SU-DHL-6 (cell line): ENCODE measurements at regions not wholly inside any gene's neighbourhood (a gene's known extent, or its start where the extent isn't known, plus 50 kb on each side); places are given as distances from the start of the nearest gene placed in this dataset.

ENCODE experiments used
- H2AFZ ChIP-seq: fragments of 200-600 bp; sonication (generic); 2 replicates; pipeline ENCODE4 v1.6.1; 2014; ENCODE audit warnings: low read depth, mild to moderate bottlenecking, moderate library complexity, mixed read lengths, antibody characterized with exemption, low read length; ENCODE audit not compliant: severe bottlenecking
- H3F3A ChIP-seq: fragments of 200-600 bp; shearing (Covaris generic); 2 replicates; pipeline ENCODE4 v1.6.0; 2016; ENCODE audit warnings: antibody characterized with exemption, mild to moderate bottlenecking; ENCODE audit not compliant: insufficient read depth
- H3K27ac ChIP-seq: fragments of 200-600 bp; sonication (generic); 2 replicates; pipeline ENCODE4 v1.5.1; 2016; ENCODE audit warnings: low read depth, mild to moderate bottlenecking, low read length, moderate library complexity, mixed read lengths
- H3K27me3 ChIP-seq: fragments of 200-600 bp; sonication (generic), shearing (Covaris generic); 2 replicates; pipeline ENCODE4 v1.6.0; 2014; ENCODE audit warnings: mild to moderate bottlenecking, low read length
- H3K36me3 ChIP-seq: fragments of 200-600 bp; sonication (generic); 2 replicates; pipeline ENCODE4 v1.6.1; 2014; ENCODE audit warnings: mild to moderate bottlenecking, low read length, mixed read lengths
- H3K4me2 ChIP-seq: fragments of 300-600, 200-600 bp; shearing (Covaris generic), sonication (generic); 2 replicates; pipeline ENCODE4 v1.6.0; 2014; ENCODE audit warnings: low read length, low read depth, mild to moderate bottlenecking; ENCODE audit not compliant: poor library complexity, severe bottlenecking
- H3K4me3 ChIP-seq: fragments of 200-600 bp; sonication (generic); 2 replicates; pipeline ENCODE4 v1.5.1; 2014; ENCODE audit warnings: antibody characterized with exemption, low read length, mild to moderate bottlenecking, mixed read lengths; ENCODE audit not compliant: insufficient read depth, poor library complexity, severe bottlenecking
- H3K79me2 ChIP-seq: fragments of 200-600 bp; sonication (generic); 2 replicates; pipeline ENCODE4 v1.6.1; 2014; ENCODE audit warnings: mild to moderate bottlenecking, low read length, moderate library complexity; ENCODE audit not compliant: insufficient read depth
- H3K9ac ChIP-seq: fragments of 200-600 bp; sonication (generic); 2 replicates; pipeline ENCODE4 v1.7.0; 2014; ENCODE audit warnings: mild to moderate bottlenecking, low read length
- H3K9me2 ChIP-seq: fragments of 200-600 bp; sonication (generic); replicated peaks from 2 replicates; pipeline ENCODE4 v1.6.1; 2014; ENCODE audit warnings: low read length; ENCODE audit not compliant: insufficient read depth
- H3K9me3 ChIP-seq: fragments of 200-600 bp; sonication (generic); 2 replicates; pipeline ENCODE4 v1.6.1; 2014; ENCODE audit warnings: low read length, mixed read lengths; ENCODE audit not compliant: insufficient read depth
- H4K20me1 ChIP-seq: fragments of 200-600 bp; sonication (generic); 2 replicates; pipeline ENCODE4 v1.6.1; 2014; ENCODE audit warnings: low read depth, mild to moderate bottlenecking, antibody characterized with exemption, low read length, moderate library complexity, mixed read lengths
- EZH2phosphoT487 ChIP-seq: fragments of 200-600 bp; sonication (generic), shearing (Covaris generic); conservative IDR thresholded peaks from 2 replicates; pipeline ENCODE4 v1.6.1; 2018; ENCODE audit warnings: mild to moderate bottlenecking, antibody characterized with exemption, low read length, moderate library complexity, mixed read lengths
- TF ChIP-seq, protein P1 (sequence below): fragments of 200-600 bp; sonication (generic); IDR thresholded peaks from one replicate; pipeline ENCODE4 v1.5.1; 2017; ENCODE audit warnings: antibody characterized with exemption, mild to moderate bottlenecking, low read length, moderate library complexity; ENCODE audit not compliant: insufficient read depth, poor library complexity, severe bottlenecking

DNA sequence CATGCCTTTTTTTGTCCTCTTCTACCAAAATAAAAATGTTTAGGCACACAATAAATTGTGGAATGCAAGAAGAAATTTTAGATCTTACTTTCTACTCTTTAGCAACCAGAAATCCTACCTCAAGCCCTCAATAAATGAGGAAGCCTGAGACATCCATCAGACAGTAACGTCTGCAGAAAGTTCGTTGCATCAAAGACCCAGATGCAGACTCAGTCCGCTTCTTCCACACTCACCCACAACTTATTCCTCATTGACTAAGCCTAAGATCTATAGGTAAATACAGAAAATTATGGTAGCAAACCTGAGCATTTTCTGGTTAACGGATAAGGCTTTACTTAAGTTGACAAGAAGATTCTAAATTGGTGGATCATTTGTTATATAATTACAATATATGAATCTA lies 579.4 kb upstream of the ID2 start:
- Histone ChIP-seq H3K9ac (no peak overlapping the region), H3K27ac (no peak overlapping the region), H3K4me3 (no peak overlapping the region), H4K20me1 (no peaks in the 10 kb centered on the region), H2AFZ (no peak overlapping the region), H3K9me3 (no peaks in the 10 kb centered on the region), H3K79me2 (no peaks in the 10 kb centered on the region), H3F3A (no peaks in the 10 kb centered on the region), H3K36me3 (no peaks in the 10 kb centered on the region), H3K4me2 (no peak overlapping the region), H3K9me2 (no peaks in the 10 kb centered on the region), H3K27me3 (no peaks in the 10 kb centered on the region)
- no peak for TF ChIP-seq EZH2phosphoT487
- TF ChIP-seq, protein P1, sequence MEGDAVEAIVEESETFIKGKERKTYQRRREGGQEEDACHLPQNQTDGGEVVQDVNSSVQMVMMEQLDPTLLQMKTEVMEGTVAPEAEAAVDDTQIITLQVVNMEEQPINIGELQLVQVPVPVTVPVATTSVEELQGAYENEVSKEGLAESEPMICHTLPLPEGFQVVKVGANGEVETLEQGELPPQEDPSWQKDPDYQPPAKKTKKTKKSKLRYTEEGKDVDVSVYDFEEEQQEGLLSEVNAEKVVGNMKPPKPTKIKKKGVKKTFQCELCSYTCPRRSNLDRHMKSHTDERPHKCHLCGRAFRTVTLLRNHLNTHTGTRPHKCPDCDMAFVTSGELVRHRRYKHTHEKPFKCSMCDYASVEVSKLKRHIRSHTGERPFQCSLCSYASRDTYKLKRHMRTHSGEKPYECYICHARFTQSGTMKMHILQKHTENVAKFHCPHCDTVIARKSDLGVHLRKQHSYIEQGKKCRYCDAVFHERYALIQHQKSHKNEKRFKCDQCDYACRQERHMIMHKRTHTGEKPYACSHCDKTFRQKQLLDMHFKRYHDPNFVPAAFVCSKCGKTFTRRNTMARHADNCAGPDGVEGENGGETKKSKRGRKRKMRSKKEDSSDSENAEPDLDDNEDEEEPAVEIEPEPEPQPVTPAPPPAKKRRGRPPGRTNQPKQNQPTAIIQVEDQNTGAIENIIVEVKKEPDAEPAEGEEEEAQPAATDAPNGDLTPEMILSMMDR = no peak

GRCh38 chr2:8103085-8103708 lies 578.7 kb upstream of the ID2 start:
- Histone ChIP-seq H2AFZ (no peak overlapping the region), H3K27ac (no peak overlapping the region), H3F3A (no peaks in the 10 kb centered on the region), H4K20me1 (no peaks in the 10 kb centered on the region), H3K36me3 (no peaks in the 10 kb centered on the region), H3K9ac (no peak overlapping the region), H3K27me3 (no peaks in the 10 kb centered on the region), H3K79me2 (no peaks in the 10 kb centered on the region), H3K9me2 (no peaks in the 10 kb centered on the region), H3K9me3 (no peaks in the 10 kb centered on the region), H3K4me3 (no peak overlapping the region), H3K4me2 (no peak overlapping the region)
- no peak for TF ChIP-seq EZH2phosphoT487
- TF ChIP-seq, protein P1 = no peak

DNA sequence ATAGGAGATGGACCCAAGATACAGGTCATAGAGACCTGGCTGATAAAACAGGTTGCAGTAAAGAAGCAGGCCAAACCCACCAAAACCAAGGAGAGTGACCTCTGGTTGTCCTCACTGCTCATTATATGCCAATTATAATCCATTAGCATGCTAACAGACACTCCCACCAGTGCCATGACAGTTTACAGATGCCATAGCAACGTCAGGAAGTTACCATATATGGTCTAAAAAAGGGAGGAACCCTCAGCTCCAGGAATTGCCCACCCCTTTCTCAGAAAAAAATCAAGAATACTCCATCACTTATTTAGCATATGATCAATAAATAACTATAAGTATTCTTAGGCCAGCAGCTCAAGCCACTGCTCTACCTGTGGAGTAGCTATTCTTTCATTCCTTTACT lies 574.7 kb upstream of the ID2 start:
- Histone ChIP-seq H3K9me3 (no peaks in the 10 kb centered on the region), H3F3A (no peaks in the 10 kb centered on the region), H3K4me3 (no peak overlapping the region), H3K9ac (no peak overlapping the region), H3K79me2 (no peaks in the 10 kb centered on the region), H3K36me3 (no peaks in the 10 kb centered on the region), H2AFZ (no peak overlapping the region), H4K20me1 (no peaks in the 10 kb centered on the region), H3K27ac (no peak overlapping the region), H3K9me2 (no peaks in the 10 kb centered on the region), H3K27me3 (no peaks in the 10 kb centered on the region), H3K4me2 (no peak overlapping the region)
- TF ChIP-seq, protein P1 = no peak
- no peak for TF ChIP-seq EZH2phosphoT487
